ENCODE measurements at regions not wholly inside any gene's neighbourhood (a gene's known extent, or its start where the extent isn't known, plus 50 kb on each side); places are given as distances from the start of the nearest gene placed in this dataset.
A peak's percentile ranks its signal among the peaks of the same experiment; 100 is the strongest.

DNA sequence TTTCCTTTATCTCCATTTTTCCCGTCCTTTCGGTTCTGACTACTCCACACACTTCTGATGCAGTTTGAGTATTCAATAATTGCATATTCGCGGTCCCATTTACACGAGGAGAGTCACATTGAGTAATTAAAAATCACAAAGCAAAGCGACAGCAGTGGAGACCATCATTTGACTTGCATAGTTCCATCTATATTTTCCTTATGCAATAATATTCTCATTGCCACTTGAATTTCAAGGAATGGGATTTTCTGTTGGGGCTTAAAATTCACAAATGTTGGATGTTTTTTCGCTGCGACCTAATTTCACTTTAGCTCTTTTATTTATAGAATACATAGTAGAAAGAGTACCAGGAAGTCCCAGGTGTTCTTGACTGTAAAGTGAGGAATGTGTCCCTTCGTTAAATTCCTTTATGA lies 186.8 kb downstream of the ZEB2 start:
- TF ChIP-seq, protein P1, sequence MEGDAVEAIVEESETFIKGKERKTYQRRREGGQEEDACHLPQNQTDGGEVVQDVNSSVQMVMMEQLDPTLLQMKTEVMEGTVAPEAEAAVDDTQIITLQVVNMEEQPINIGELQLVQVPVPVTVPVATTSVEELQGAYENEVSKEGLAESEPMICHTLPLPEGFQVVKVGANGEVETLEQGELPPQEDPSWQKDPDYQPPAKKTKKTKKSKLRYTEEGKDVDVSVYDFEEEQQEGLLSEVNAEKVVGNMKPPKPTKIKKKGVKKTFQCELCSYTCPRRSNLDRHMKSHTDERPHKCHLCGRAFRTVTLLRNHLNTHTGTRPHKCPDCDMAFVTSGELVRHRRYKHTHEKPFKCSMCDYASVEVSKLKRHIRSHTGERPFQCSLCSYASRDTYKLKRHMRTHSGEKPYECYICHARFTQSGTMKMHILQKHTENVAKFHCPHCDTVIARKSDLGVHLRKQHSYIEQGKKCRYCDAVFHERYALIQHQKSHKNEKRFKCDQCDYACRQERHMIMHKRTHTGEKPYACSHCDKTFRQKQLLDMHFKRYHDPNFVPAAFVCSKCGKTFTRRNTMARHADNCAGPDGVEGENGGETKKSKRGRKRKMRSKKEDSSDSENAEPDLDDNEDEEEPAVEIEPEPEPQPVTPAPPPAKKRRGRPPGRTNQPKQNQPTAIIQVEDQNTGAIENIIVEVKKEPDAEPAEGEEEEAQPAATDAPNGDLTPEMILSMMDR (IDR thresholded peaks at IDR 0.05) = no peak

GRCh38 chr2:144332356-144333142 lies 187.4 kb downstream of the ZEB2 start:
- TF ChIP-seq, protein P1 (IDR thresholded peaks at IDR 0.05) = no peak

GRCh38 chr2:144331674-144332355 lies 188.1 kb downstream of the ZEB2 start:
- TF ChIP-seq, protein P1 (IDR thresholded peaks at IDR 0.05) = peak; percentile 27; the same call in 1 of the 2 replicates

- TF ChIP-seq, protein P1 (IDR thresholded peaks at IDR 0.05) = no peak
These were observed 188.8 kb downstream of the ZEB2 start for GRCh38 chr2:144330951-144331673.

GRCh38 chr2:144329472-144329871 lies 190.4 kb downstream of the ZEB2 start:
- TF ChIP-seq, protein P1 (IDR thresholded peaks at IDR 0.05) = no peak

DNA sequence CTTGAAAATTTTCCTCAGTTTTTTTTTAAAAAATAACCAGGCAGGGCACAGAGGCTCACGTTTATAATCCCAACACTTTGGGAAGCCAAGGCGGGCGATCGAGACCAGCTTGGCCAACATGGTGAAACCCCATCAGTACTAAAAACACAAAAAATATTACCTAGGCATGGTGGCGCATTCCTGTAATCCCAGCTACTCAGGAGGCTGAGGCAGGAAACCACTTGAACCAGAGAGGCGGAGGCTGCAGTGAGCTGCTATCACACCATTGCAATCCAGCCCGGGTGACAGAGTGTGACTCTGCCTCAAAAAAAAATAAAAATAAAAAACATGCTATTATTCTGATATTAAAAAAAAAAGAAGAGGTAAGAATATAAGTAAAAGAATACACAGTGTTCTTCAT lies 191.0 kb downstream of the ZEB2 start:
- TF ChIP-seq, protein P1 (IDR thresholded peaks at IDR 0.05) = no peak

GRCh38 chr2:144326825-144327224 lies 193.1 kb downstream of the ZEB2 start:
- TF ChIP-seq, protein P1 (IDR thresholded peaks at IDR 0.05) = no peak
